ENCODE measurements at regions not wholly inside any gene's neighbourhood (a gene's known extent, or its start where the extent isn't known, plus 50 kb on each side); places are given as distances from the start of the nearest gene placed in this dataset.
"Not testable (repeated sequence)": the region's sequence is repeated elsewhere in the genome, so short reads cannot be mapped to it uniquely, and the experiment has no call there.

- no peak for DNase-seq
Observed at GRCh38 chr6:125597411-125598253, 151.8 kb upstream of the HEY2 start.

GRCh38 chr6:125598422-125598821, 151.0 kb upstream of the HEY2 start:
- no peak for DNase-seq

- DNase-seq, result no peak
Observed at GRCh38 chr6:125604257-125604656, 145.2 kb upstream of the HEY2 start.

- DNase-seq, result no peak
Observed at GRCh38 chr6:125611573-125612344, 137.7 kb upstream of the HEY2 start.

GRCh38 chr6:125612345-125612846, 137.0 kb upstream of the HEY2 start:
- DNase-seq, result no peak

- DNase-seq, result no peak
Observed at GRCh38 chr6:125618629-125619028, 130.8 kb upstream of the HEY2 start.

GRCh38 chr6:125623085-125623484, 126.3 kb upstream of the HEY2 start:
- DNase-seq, result no peak

GRCh38 chr6:125631165-125631564, 118.3 kb upstream of the HEY2 start:
- no peak for DNase-seq

GRCh38 chr6:125636011-125636410, 113.4 kb upstream of the HEY2 start:
- DNase-seq, result not testable (repeated sequence)

- no peak for DNase-seq
Observed at GRCh38 chr6:125636671-125637070, 112.8 kb upstream of the HEY2 start.

- no peak for DNase-seq
Observed at GRCh38 chr6:125637207-125637606, 112.2 kb upstream of the HEY2 start.

- no peak for DNase-seq
Observed at GRCh38 chr6:125639466-125640020, 109.9 kb upstream of the HEY2 start.

- DNase-seq, result no peak
Observed at GRCh38 chr6:125640441-125641150, 108.8 kb upstream of the HEY2 start.

- not testable (repeated sequence) for DNase-seq
Observed at GRCh38 chr6:125643967-125644661, 105.3 kb upstream of the HEY2 start.

- DNase-seq, result no peak
Observed at GRCh38 chr6:125647391-125647790, 102.0 kb upstream of the HEY2 start.

GRCh38 chr6:125653752-125654151, 95.7 kb upstream of the HEY2 start:
- not testable (repeated sequence) for DNase-seq

- no peak for DNase-seq
Observed at GRCh38 chr6:125655511-125655910, 93.9 kb upstream of the HEY2 start.

GRCh38 chr6:125656287-125656870, 93.1 kb upstream of the HEY2 start:
- DNase-seq, result no peak

- no peak for DNase-seq
Observed at GRCh38 chr6:125658136-125658535, 91.3 kb upstream of the HEY2 start.

GRCh38 chr6:125658759-125659431, 90.5 kb upstream of the HEY2 start:
- DNase-seq, result no peak

GRCh38 chr6:125659887-125660286, 89.5 kb upstream of the HEY2 start:
- DNase-seq, result no peak

Measured in CD4-positive, alpha-beta T cell treated with Interleukin-10 for 1 hour (primary cell).